ENCODE measurements at regions not wholly inside any gene's neighbourhood (a gene's known extent, or its start where the extent isn't known, plus 50 kb on each side); places are given as distances from the start of the nearest gene placed in this dataset.

- DNase-seq (ENCODE audit: low read depth in 2 of 3, low spot score in 2 of 3): no peak
Observed at GRCh38 chr6:140105241-140105640, 730.8 kb upstream of the CITED2 start.

GRCh38 chr6:140101818-140102217 lies 727.4 kb upstream of the CITED2 start:
- no peak for DNase-seq (ENCODE audit: low read depth in 2 of 3, low spot score in 2 of 3)

- DNase-seq (ENCODE audit: low read depth in 2 of 3, low spot score in 2 of 3): no peak
Observed at GRCh38 chr6:140101367-140101766, 726.9 kb upstream of the CITED2 start.

- no peak for DNase-seq (ENCODE audit: low read depth in 2 of 3, low spot score in 2 of 3)
Observed at GRCh38 chr6:140095532-140095931, 721.1 kb upstream of the CITED2 start.

GRCh38 chr6:140091895-140092294 lies 717.4 kb upstream of the CITED2 start:
- DNase-seq (ENCODE audit: low read depth in 2 of 3, low spot score in 2 of 3): no peak

GRCh38 chr6:140090871-140091270 lies 716.4 kb upstream of the CITED2 start:
- no peak for DNase-seq (ENCODE audit: low read depth in 2 of 3, low spot score in 2 of 3)

- no peak for DNase-seq (ENCODE audit: low read depth in 2 of 3, low spot score in 2 of 3)
Observed at GRCh38 chr6:140083375-140083774, 708.9 kb upstream of the CITED2 start.

- no peak for DNase-seq (ENCODE audit: low read depth in 2 of 3, low spot score in 2 of 3)
Observed at GRCh38 chr6:140082867-140083297, 708.4 kb upstream of the CITED2 start.

- no peak for DNase-seq (ENCODE audit: low read depth in 2 of 3, low spot score in 2 of 3)
Observed at GRCh38 chr6:140079328-140079727, 704.9 kb upstream of the CITED2 start.

GRCh38 chr6:140078561-140079125 lies 704.2 kb upstream of the CITED2 start:
- DNase-seq (ENCODE audit: low read depth in 2 of 3, low spot score in 2 of 3): no peak

- DNase-seq (ENCODE audit: low read depth in 2 of 3, low spot score in 2 of 3): no peak
Observed at GRCh38 chr6:140077827-140078560, 703.5 kb upstream of the CITED2 start.

GRCh38 chr6:140076105-140076504 lies 701.7 kb upstream of the CITED2 start:
- DNase-seq (ENCODE audit: low read depth in 2 of 3, low spot score in 2 of 3): no peak

- no peak for DNase-seq (ENCODE audit: low read depth in 2 of 3, low spot score in 2 of 3)
Observed at GRCh38 chr6:140073456-140073855, 699.0 kb upstream of the CITED2 start.

GRCh38 chr6:140071601-140072062 lies 697.2 kb upstream of the CITED2 start:
- no peak for DNase-seq (ENCODE audit: low read depth in 2 of 3, low spot score in 2 of 3)

GRCh38 chr6:140070846-140071473 lies 696.5 kb upstream of the CITED2 start:
- no peak for DNase-seq (ENCODE audit: low read depth in 2 of 3, low spot score in 2 of 3)

- DNase-seq (ENCODE audit: low read depth in 2 of 3, low spot score in 2 of 3): no peak
Observed at GRCh38 chr6:140069576-140069975, 695.1 kb upstream of the CITED2 start.

GRCh38 chr6:140068801-140069200 lies 694.4 kb upstream of the CITED2 start:
- DNase-seq (ENCODE audit: low read depth in 2 of 3, low spot score in 2 of 3): no peak

GRCh38 chr6:140064366-140064765 lies 689.9 kb upstream of the CITED2 start:
- DNase-seq (ENCODE audit: low read depth in 2 of 3, low spot score in 2 of 3): no peak

GRCh38 chr6:140063021-140063399 lies 688.6 kb upstream of the CITED2 start:
- DNase-seq (ENCODE audit: low read depth in 2 of 3, low spot score in 2 of 3): no peak

GRCh38 chr6:140062043-140063020 lies 687.9 kb upstream of the CITED2 start:
- DNase-seq (ENCODE audit: low read depth in 2 of 3, low spot score in 2 of 3): no peak
